ENCODE measurements at regions not wholly inside any gene's neighbourhood (a gene's known extent, or its start where the extent isn't known, plus 50 kb on each side); places are given as distances from the start of the nearest gene placed in this dataset.

GRCh38 chr12:67111182-67111581, 158.0 kb upstream of the CAND1 start:
- TF ChIP-seq YY1 (IDR thresholded peaks at IDR 0.05; ENCODE audit: insufficient read depth, insufficient read length) (no peak), ZNF274 (IDR thresholded peaks at IDR 0.05; ENCODE audit: low read depth, low read length) (no peak)

Measured in NT2/D1 (cell line).